ENCODE measurements at regions not wholly inside any gene's neighbourhood (a gene's known extent, or its start where the extent isn't known, plus 50 kb on each side); places are given as distances from the start of the nearest gene placed in this dataset.

GRCh38 chr15:69852916-69853315 is 244.8 kb downstream of the TLE3 start:
- DNase-seq: no peak

- no peak for DNase-seq
Observed at GRCh38 chr15:69853544-69853951, 244.2 kb downstream of the TLE3 start.

GRCh38 chr15:69854001-69854400 is 243.7 kb downstream of the TLE3 start:
- no peak for DNase-seq

GRCh38 chr15:69854521-69855181 is 243.1 kb downstream of the TLE3 start:
- no peak for DNase-seq

GRCh38 chr15:69855258-69856000 is 242.3 kb downstream of the TLE3 start:
- DNase-seq: no peak

- DNase-seq: no peak
Observed at GRCh38 chr15:69857250-69857649, 240.5 kb downstream of the TLE3 start.

- DNase-seq: no peak
Observed at GRCh38 chr15:69857686-69858391, 239.9 kb downstream of the TLE3 start.

- no peak for DNase-seq
Observed at GRCh38 chr15:69858456-69858855, 239.3 kb downstream of the TLE3 start.

- DNase-seq: no peak
Observed at GRCh38 chr15:69859866-69860265, 237.9 kb downstream of the TLE3 start.

- DNase-seq: no peak
Observed at GRCh38 chr15:69860321-69860720, 237.4 kb downstream of the TLE3 start.

GRCh38 chr15:69860921-69861320 is 236.8 kb downstream of the TLE3 start:
- no peak for DNase-seq

- DNase-seq: no peak
Observed at GRCh38 chr15:69861331-69862171, 236.2 kb downstream of the TLE3 start.

- no peak for DNase-seq
Observed at GRCh38 chr15:69862540-69862939, 235.2 kb downstream of the TLE3 start.

GRCh38 chr15:69863446-69863845 is 234.3 kb downstream of the TLE3 start:
- DNase-seq: no peak

GRCh38 chr15:69865369-69865768 is 232.3 kb downstream of the TLE3 start:
- DNase-seq: no peak

- no peak for DNase-seq
Observed at GRCh38 chr15:69868756-69869155, 229.0 kb downstream of the TLE3 start.

GRCh38 chr15:69869291-69869690 is 228.4 kb downstream of the TLE3 start:
- DNase-seq: no peak

GRCh38 chr15:69869881-69870505 is 227.7 kb downstream of the TLE3 start:
- DNase-seq: no peak

GRCh38 chr15:69871511-69872134 is 226.1 kb downstream of the TLE3 start:
- no peak for DNase-seq

GRCh38 chr15:69873807-69874206 is 223.9 kb downstream of the TLE3 start:
- DNase-seq: no peak

- no peak for DNase-seq
Observed at GRCh38 chr15:69874321-69874720, 223.4 kb downstream of the TLE3 start.
